CD4-positive, alpha-beta T cell (primary cell): ENCODE measurements at regions not wholly inside any gene's neighbourhood (a gene's known extent, or its start where the extent isn't known, plus 50 kb on each side); places are given as distances from the start of the nearest gene placed in this dataset.

Experiments
- ATAC-seq: fragments of 200-7000 bp; cut with Tn5 transposase; one replicate; pipeline ENCODE4 v1.10.0; 2022; ENCODE audit warnings: mild to moderate bottlenecking; ENCODE audit not compliant: poor library complexity
- CTCF ChIA-PET: fragments of 350-600 bp; sonication (Branson Sonifier 250); formaldehyde crosslinking; loops from one replicate; lab custom pipeline; 2021; ENCODE audit warnings: antibody characterized with exemption, inconsistent platforms; lab: Charles Lee
- POLR2A ChIA-PET: fragments of 350-600 bp; sonication (Branson Sonifier 250); formaldehyde crosslinking; loops from one replicate; lab custom pipeline; 2021; ENCODE audit warnings: antibody characterized with exemption, inconsistent platforms; lab: Charles Lee
- DNase-seq, 14 experiments: peaks; one replicate each; pipeline ENCODE4 v3.0.0-alpha.2; 2013 to 2020; ENCODE audit warnings: mixed read lengths in 2 of 14
- H3K27ac ChIP-seq, 2 donors: one replicate each; pipeline versions ENCODE4 v1.5.1 to v1.7.0; 2013; ENCODE audit warnings: low read length in 2 of 2, low read depth in 1 of 2, mild to moderate bottlenecking in 1 of 2
- H3K27me3 ChIP-seq, 2 experiments: 1 replicate in 1 of 2; 2 replicates in 1 of 2; pipeline versions ENCODE4 v1.6.1 to v1.7.0; 2013; ENCODE audit warnings: low read length in 2 of 2, control low read depth in 1 of 2, mild to moderate bottlenecking in 1 of 2, moderate library complexity in 1 of 2; ENCODE audit not compliant: insufficient read depth in 2 of 2, control insufficient read depth in 1 of 2
- H3K36me3 ChIP-seq: one replicate; pipeline ENCODE4 v1.6.1; 2013; ENCODE audit warnings: low read length, control low read depth; ENCODE audit not compliant: insufficient read depth
- H3K4me1 ChIP-seq: one replicate; pipeline ENCODE4 v1.6.1; 2013; ENCODE audit warnings: low read length, control low read depth; ENCODE audit not compliant: insufficient read depth
- H3K4me3 ChIP-seq: one replicate; pipeline ENCODE4 v1.5.1; 2013; ENCODE audit warnings: mild to moderate bottlenecking, low read length, moderate library complexity
- H3K9me3 ChIP-seq, 2 experiments: 1 replicate in 1 of 2; 2 replicates in 1 of 2; pipeline versions ENCODE4 v1.6.1 to v1.7.0; 2013; ENCODE audit warnings: low read length in 2 of 2, mild to moderate bottlenecking in 2 of 2, control low read depth in 1 of 2, moderate library complexity in 1 of 2; ENCODE audit not compliant: control insufficient read depth in 1 of 2, insufficient read depth in 1 of 2
- H3K27ac Mint-ChIP-seq: one replicate; pipeline ENCODE4 v1.8.0; 2020; ENCODE audit warnings: mixed read lengths
- H3K27me3 Mint-ChIP-seq: one replicate; pipeline ENCODE4 v1.8.0; 2021; ENCODE audit warnings: mixed read lengths
- H3K36me3 Mint-ChIP-seq: one replicate; pipeline ENCODE4 v1.8.0; 2021; ENCODE audit warnings: low read depth, mixed read lengths
- H3K4me1 Mint-ChIP-seq: one replicate; pipeline ENCODE4 v1.8.0; 2021; ENCODE audit warnings: low read depth, mixed read lengths
- H3K4me3 Mint-ChIP-seq: one replicate; pipeline ENCODE4 v1.8.0; 2020; ENCODE audit warnings: mild to moderate bottlenecking, mixed read lengths
- H3K9me3 Mint-ChIP-seq: one replicate; pipeline ENCODE4 v1.8.0; 2020; ENCODE audit warnings: mixed read lengths
- CTCF ChIP-seq: fragments of 200-600 bp; IDR thresholded peaks from one replicate; pipeline ENCODE4 v1.8.0; 2022; ENCODE audit warnings: antibody characterized with exemption, mild to moderate bottlenecking
- intact Hi-C, 2 experiments: fragments of 100-400 bp; cut with DNase I in 1 of 2; cut with micrococcal nuclease in 1 of 2; formaldehyde crosslinking; loops; one replicate each; pipeline versions ENCODE4 v1.15.1 to v1.9.0; 2023 to 2025; cut with DNase I, micrococcal nuclease

GRCh38 chr15:93882779-93883178 is 348.6 kb upstream of the MCTP2 start:
- POLR2A ChIA-PET, result no interaction called here
- ATAC-seq (no peak), DNase-seq (no peak)
- Histone ChIP-seq H3K4me1 (no peaks in the 10 kb centered on the region), H3K9me3 (no peaks in the 10 kb centered on the region), H3K27me3 (no peaks in the 10 kb centered on the region), H3K36me3 (no peaks in the 10 kb centered on the region), H3K27ac (no peak overlapping the region), H3K4me3 (no peak overlapping the region)
- Mint-ChIP-seq H3K27me3 (peaks cover 5% of the 10 kb centered on the region), H3K9me3 (no peaks in the 10 kb centered on the region), H3K4me3 (no peak overlapping the region), H3K4me1 (no peaks in the 10 kb centered on the region), H3K36me3 (no peaks in the 10 kb centered on the region), H3K27ac (no peak overlapping the region)
- no peak for TF ChIP-seq CTCF
- CTCF ChIA-PET, result no interaction called here
- intact Hi-C loops, result no loop called here

- no peak overlapping the region for H3K27ac Mint-ChIP-seq
- POLR2A ChIA-PET, result no interaction called here
- CTCF ChIA-PET, result no interaction called here
- no peaks in the 10 kb centered on the region for H3K36me3 Mint-ChIP-seq
- peaks cover 5% of the 10 kb centered on the region for H3K27me3 Mint-ChIP-seq
- Histone ChIP-seq H3K36me3 (no peaks in the 10 kb centered on the region), H3K27me3 (no peaks in the 10 kb centered on the region), H3K9me3 (no peaks in the 10 kb centered on the region), H3K4me3 (no peak overlapping the region), H3K27ac (no peak overlapping the region), H3K4me1 (no peaks in the 10 kb centered on the region)
- no peak overlapping the region for H3K4me3 Mint-ChIP-seq
- no peaks in the 10 kb centered on the region for H3K9me3 Mint-ChIP-seq
- no peak for TF ChIP-seq CTCF
- DNase-seq (no peak), ATAC-seq (no peak)
- H3K4me1 Mint-ChIP-seq, result no peaks in the 10 kb centered on the region
- intact Hi-C loops, result no loop called here
These were observed 349.2 kb upstream of the MCTP2 start for GRCh38 chr15:93882141-93882540.

- Mint-ChIP-seq H3K27ac (no peak overlapping the region), H3K4me3 (no peak overlapping the region), H3K4me1 (no peaks in the 10 kb centered on the region), H3K36me3 (no peaks in the 10 kb centered on the region), H3K27me3 (peaks cover 5% of the 10 kb centered on the region), H3K9me3 (no peaks in the 10 kb centered on the region)
- intact Hi-C loops, result no loop called here
- H3K36me3 ChIP-seq, result no peaks in the 10 kb centered on the region
- H3K4me3 ChIP-seq, result no peak overlapping the region
- TF ChIP-seq CTCF, result no peak
- H3K4me1 ChIP-seq, result no peaks in the 10 kb centered on the region
- H3K27ac ChIP-seq, result no peak overlapping the region
- CTCF ChIA-PET, result no interaction called here
- no peaks in the 10 kb centered on the region for H3K27me3 ChIP-seq
- no peaks in the 10 kb centered on the region for H3K9me3 ChIP-seq
- ATAC-seq (no peak), DNase-seq (no peak)
- POLR2A ChIA-PET, result no interaction called here
These were observed 350.1 kb upstream of the MCTP2 start for GRCh38 chr15:93881310-93881709.
